GM23338 (cell line): ENCODE measurements at regions not wholly inside any gene's neighbourhood (a gene's known extent, or its start where the extent isn't known, plus 50 kb on each side); places are given as distances from the start of the nearest gene placed in this dataset.

Experiments
- ATAC-seq: fragments of 200-7000 bp; cut with Tn5 transposase; 3 replicates; pipeline ENCODE4 v1.9.1; 2020
- DNase-seq: peaks from one replicate; pipeline ENCODE4 v3.0.0-alpha.2; 2015; ENCODE audit warnings: low spot score
- H2AFZ ChIP-seq: fragments of 200-600 bp; sonication (generic); 2 replicates; pipeline ENCODE4 v1.8.0; 2016; ENCODE audit warnings: antibody characterized with exemption, mild to moderate bottlenecking, moderate library complexity
- H3F3A ChIP-seq: fragments of 200-600 bp; sonication (generic); replicated peaks from 2 replicates; pipeline ENCODE4 v1.8.0; 2017; ENCODE audit warnings: antibody characterized with exemption, mixed run types, low read depth
- H3K27ac ChIP-seq: fragments of 200-600 bp; sonication (generic); 2 replicates; pipeline ENCODE4 v1.6.1; 2016; ENCODE audit warnings: low read depth
- H3K27me3 ChIP-seq: fragments of 200-600 bp; sonication (generic); 2 replicates; pipeline ENCODE4 v1.8.0; 2016; ENCODE audit warnings: mild to moderate bottlenecking, mixed run types, moderate library complexity; ENCODE audit not compliant: insufficient read depth
- H3K36me3 ChIP-seq: fragments of 200-600 bp; sonication (generic); 2 replicates; pipeline ENCODE4 v1.8.0; 2016; ENCODE audit warnings: mild to moderate bottlenecking; ENCODE audit not compliant: insufficient read depth
- H3K4me1 ChIP-seq: fragments of 200-600 bp; sonication (generic); 2 replicates; pipeline ENCODE4 v1.8.0; 2016; ENCODE audit warnings: mild to moderate bottlenecking, moderate library complexity; ENCODE audit not compliant: insufficient read depth
- H3K4me2 ChIP-seq: fragments of 200-600 bp; sonication (generic); 2 replicates; pipeline ENCODE4 v1.7.1; 2017; ENCODE audit warnings: mixed run types
- H3K4me3 ChIP-seq: fragments of 200-600 bp; sonication (generic); 2 replicates; pipeline ENCODE4 v1.6.1; 2016; ENCODE audit warnings: mixed run types
- H3K79me2 ChIP-seq: fragments of 200-600 bp; sonication (generic); replicated peaks from 2 replicates; pipeline ENCODE4 v1.8.0; 2017; ENCODE audit warnings: mild to moderate bottlenecking; ENCODE audit not compliant: insufficient read depth
- H3K9me2 ChIP-seq: fragments of 200-600 bp; sonication (generic); 2 replicates; pipeline ENCODE4 v1.8.0; 2017; ENCODE audit not compliant: insufficient read depth
- H4K20me1 ChIP-seq: fragments of 200-600 bp; sonication (generic); replicated peaks from 2 replicates; pipeline ENCODE4 v1.8.0; 2017; ENCODE audit warnings: mild to moderate bottlenecking; ENCODE audit not compliant: insufficient read depth
- H3K27ac Mint-ChIP-seq: 2 replicates; pipeline ENCODE4 v1.8.0; 2020; ENCODE audit warnings: inconsistent platforms, mild to moderate bottlenecking, moderate library complexity, mixed read lengths
- H3K27me3 Mint-ChIP-seq: 3 replicates; pipeline ENCODE4 v1.8.0; 2022; ENCODE audit warnings: low read depth, mild to moderate bottlenecking, moderate library complexity, mixed read lengths, inconsistent platforms; ENCODE audit not compliant: insufficient read depth, poor library complexity
- H3K36me3 Mint-ChIP-seq: 3 replicates; pipeline ENCODE4 v1.8.0; 2021; ENCODE audit warnings: low read depth, mild to moderate bottlenecking, inconsistent platforms, moderate library complexity, mixed read lengths
- H3K4me1 Mint-ChIP-seq: 3 replicates; pipeline ENCODE4 v1.8.0; 2020; ENCODE audit warnings: mild to moderate bottlenecking, inconsistent platforms, mixed read lengths
- H3K4me3 Mint-ChIP-seq: 3 replicates; pipeline ENCODE4 v1.8.0; 2021; ENCODE audit warnings: moderate library complexity, mild to moderate bottlenecking, inconsistent platforms, mixed read lengths
- H3K9me3 Mint-ChIP-seq: 3 replicates; pipeline ENCODE4 v1.8.0; 2020; ENCODE audit warnings: moderate library complexity, mild to moderate bottlenecking, inconsistent platforms, mixed read lengths
- CREB1 ChIP-seq: fragments of 250-450 bp; sonication (Bioruptor Pico); IDR thresholded peaks from 2 replicates; pipeline ENCODE4 v1.5.0; 2020; ENCODE audit warnings: low read depth, mild to moderate bottlenecking, moderate library complexity
- EZH2 ChIP-seq: fragments of 200-600 bp; sonication (generic); IDR thresholded peaks from one replicate; pipeline ENCODE4 v1.8.0; 2017; ENCODE audit warnings: antibody characterized with exemption, mild to moderate bottlenecking, low read depth; ENCODE audit not compliant: unreplicated experiment
- EZH2phosphoT487 ChIP-seq: fragments of 200-600 bp; sonication (generic); IDR thresholded peaks from one replicate; pipeline ENCODE4 v1.8.1; 2018; ENCODE audit warnings: antibody characterized with exemption; ENCODE audit not compliant: unreplicated experiment
- JUNB ChIP-seq: IDR thresholded peaks from one replicate; pipeline ENCODE4 v1.6.1; 2016; ENCODE audit warnings: antibody characterized with exemption; ENCODE audit not compliant: unreplicated experiment
- NANOG ChIP-seq: IDR thresholded peaks from 2 replicates; pipeline ENCODE4 v1.6.1; 2016; ENCODE audit warnings: antibody characterized with exemption, borderline replicate concordance
- POLR2AphosphoS5 ChIP-seq: IDR thresholded peaks from 2 replicates; pipeline ENCODE4 v1.6.1; 2016; ENCODE audit warnings: antibody characterized with exemption, low read depth
- STAT1 ChIP-seq: IDR thresholded peaks from one replicate; pipeline ENCODE4 v1.6.1; 2016; ENCODE audit warnings: antibody characterized with exemption; ENCODE audit not compliant: unreplicated experiment
- ZNF114 ChIP-seq: fragments of 250-450 bp; sonication (Bioruptor Pico); IDR thresholded peaks from 2 replicates; pipeline ENCODE4 v1.5.0; 2020; ENCODE audit warnings: mild to moderate bottlenecking, moderate library complexity
- ZNF331 ChIP-seq: fragments of 250-450 bp; sonication (Bioruptor Pico); IDR thresholded peaks from 2 replicates; pipeline ENCODE4 v1.5.0; 2020; ENCODE audit warnings: low read depth, mild to moderate bottlenecking, moderate library complexity
- TF ChIP-seq, protein P1 (sequence below): fragments of 250-450 bp; sonication (Bioruptor Pico); IDR thresholded peaks from 2 replicates; pipeline ENCODE4 v1.5.0; 2020; ENCODE audit warnings: mild to moderate bottlenecking, moderate library complexity
- TF ChIP-seq, protein P2 (sequence below), 2 experiments: fragments of 200-600 bp in 1 of 2; sonication (generic) in 1 of 2; conservative IDR thresholded peaks; 2 replicates each; pipeline versions ENCODE4 v1.5.1 to v1.6.1; 2016 to 2017; ENCODE audit warnings: antibody characterized with exemption in 2 of 2, low read depth in 2 of 2, mild to moderate bottlenecking in 2 of 2, moderate library complexity in 1 of 2
- TF ChIP-seq, protein P3 (sequence below): IDR thresholded peaks from one replicate; pipeline ENCODE4 v1.6.1; 2018; ENCODE audit warnings: antibody characterized with exemption; ENCODE audit not compliant: unreplicated experiment
- TF ChIP-seq, protein P4 (sequence below): IDR thresholded peaks from 2 replicates; pipeline ENCODE4 v1.6.1; 2016; ENCODE audit warnings: antibody characterized with exemption

DNA sequence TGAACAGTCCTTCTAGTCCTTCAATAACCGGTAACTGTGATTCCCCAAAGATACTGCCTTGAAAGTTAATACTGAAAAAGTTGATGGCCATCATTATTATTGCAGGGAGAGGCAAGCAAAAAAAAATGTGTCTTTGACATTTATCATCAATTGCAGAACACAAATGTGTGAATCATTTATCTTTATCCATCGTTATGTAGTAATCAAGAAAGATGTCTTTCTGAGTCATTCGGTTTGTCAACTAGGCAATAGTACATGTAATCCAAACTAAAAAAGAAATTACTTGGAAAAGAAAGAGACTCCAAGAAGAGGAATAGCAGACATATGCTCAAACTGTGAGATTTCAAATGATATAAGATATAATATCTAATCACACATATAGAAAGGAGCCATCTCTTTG, 473.0 kb downstream of the CETN3 start:
- Histone ChIP-seq H4K20me1 (no peaks in the 10 kb centered on the region), H2AFZ (no peak overlapping the region), H3K27ac (no peak overlapping the region), H3K4me3 (no peak overlapping the region), H3K4me1 (peaks cover 18% of the 10 kb centered on the region), H3K4me2 (no peak overlapping the region), H3F3A (no peaks in the 10 kb centered on the region), H3K36me3 (no peaks in the 10 kb centered on the region), H3K9me2 (no peaks in the 10 kb centered on the region; the same call in 1 of the 2 replicates), H3K79me2 (no peaks in the 10 kb centered on the region), H3K27me3 (no peaks in the 10 kb centered on the region)
- ATAC-seq (no peak), DNase-seq (no peak)
- Mint-ChIP-seq H3K9me3 (no peaks in the 10 kb centered on the region), H3K4me3 (no peak overlapping the region), H3K36me3 (no peaks in the 10 kb centered on the region), H3K27me3 (no peaks in the 10 kb centered on the region), H3K27ac (no peak overlapping the region), H3K4me1 (peaks cover 10% of the 10 kb centered on the region)
- TF ChIP-seq EZH2: no peak
- TF ChIP-seq, protein P1, sequence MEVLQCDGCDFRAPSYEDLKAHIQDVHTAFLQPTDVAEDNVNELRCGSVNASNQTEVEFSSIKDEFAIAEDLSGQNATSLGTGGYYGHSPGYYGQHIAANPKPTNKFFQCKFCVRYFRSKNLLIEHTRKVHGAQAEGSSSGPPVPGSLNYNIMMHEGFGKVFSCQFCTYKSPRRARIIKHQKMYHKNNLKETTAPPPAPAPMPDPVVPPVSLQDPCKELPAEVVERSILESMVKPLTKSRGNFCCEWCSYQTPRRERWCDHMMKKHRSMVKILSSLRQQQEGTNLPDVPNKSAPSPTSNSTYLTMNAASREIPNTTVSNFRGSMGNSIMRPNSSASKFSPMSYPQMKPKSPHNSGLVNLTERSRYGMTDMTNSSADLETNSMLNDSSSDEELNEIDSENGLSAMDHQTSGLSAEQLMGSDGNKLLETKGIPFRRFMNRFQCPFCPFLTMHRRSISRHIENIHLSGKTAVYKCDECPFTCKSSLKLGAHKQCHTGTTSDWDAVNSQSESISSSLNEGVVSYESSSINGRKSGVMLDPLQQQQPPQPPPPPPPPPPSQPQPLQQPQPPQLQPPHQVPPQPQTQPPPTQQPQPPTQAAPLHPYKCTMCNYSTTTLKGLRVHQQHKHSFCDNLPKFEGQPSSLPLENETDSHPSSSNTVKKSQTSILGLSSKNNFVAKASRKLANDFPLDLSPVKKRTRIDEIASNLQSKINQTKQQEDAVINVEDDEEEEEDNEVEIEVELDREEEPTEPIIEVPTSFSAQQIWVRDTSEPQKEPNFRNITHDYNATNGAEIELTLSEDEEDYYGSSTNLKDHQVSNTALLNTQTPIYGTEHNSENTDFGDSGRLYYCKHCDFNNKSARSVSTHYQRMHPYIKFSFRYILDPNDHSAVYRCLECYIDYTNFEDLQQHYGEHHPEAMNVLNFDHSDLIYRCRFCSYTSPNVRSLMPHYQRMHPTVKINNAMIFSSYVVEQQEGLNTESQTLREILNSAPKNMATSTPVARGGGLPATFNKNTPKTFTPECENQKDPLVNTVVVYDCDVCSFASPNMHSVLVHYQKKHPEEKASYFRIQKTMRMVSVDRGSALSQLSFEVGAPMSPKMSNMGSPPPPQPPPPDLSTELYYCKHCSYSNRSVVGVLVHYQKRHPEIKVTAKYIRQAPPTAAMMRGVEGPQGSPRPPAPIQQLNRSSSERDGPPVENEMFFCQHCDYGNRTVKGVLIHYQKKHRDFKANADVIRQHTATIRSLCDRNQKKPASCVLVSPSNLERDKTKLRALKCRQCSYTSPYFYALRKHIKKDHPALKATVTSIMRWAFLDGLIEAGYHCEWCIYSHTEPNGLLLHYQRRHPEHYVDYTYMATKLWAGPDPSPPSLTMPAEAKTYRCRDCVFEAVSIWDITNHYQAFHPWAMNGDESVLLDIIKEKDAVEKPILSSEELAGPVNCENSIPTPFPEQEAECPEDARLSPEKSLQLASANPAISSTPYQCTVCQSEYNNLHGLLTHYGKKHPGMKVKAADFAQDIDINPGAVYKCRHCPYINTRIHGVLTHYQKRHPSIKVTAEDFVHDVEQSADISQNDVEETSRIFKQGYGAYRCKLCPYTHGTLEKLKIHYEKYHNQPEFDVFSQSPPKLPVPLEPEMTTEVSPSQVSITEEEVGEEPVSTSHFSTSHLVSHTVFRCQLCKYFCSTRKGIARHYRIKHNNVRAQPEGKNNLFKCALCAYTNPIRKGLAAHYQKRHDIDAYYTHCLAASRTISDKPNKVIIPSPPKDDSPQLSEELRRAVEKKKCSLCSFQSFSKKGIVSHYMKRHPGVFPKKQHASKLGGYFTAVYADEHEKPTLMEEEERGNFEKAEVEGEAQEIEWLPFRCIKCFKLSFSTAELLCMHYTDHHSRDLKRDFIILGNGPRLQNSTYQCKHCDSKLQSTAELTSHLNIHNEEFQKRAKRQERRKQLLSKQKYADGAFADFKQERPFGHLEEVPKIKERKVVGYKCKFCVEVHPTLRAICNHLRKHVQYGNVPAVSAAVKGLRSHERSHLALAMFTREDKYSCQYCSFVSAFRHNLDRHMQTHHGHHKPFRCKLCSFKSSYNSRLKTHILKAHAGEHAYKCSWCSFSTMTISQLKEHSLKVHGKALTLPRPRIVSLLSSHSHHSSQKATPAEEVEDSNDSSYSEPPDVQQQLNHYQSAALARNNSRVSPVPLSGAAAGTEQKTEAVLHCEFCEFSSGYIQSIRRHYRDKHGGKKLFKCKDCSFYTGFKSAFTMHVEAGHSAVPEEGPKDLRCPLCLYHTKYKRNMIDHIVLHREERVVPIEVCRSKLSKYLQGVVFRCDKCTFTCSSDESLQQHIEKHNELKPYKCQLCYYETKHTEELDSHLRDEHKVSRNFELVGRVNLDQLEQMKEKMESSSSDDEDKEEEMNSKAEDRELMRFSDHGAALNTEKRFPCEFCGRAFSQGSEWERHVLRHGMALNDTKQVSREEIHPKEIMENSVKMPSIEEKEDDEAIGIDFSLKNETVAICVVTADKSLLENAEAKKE: no peak
- TF ChIP-seq STAT1: no peak
- TF ChIP-seq, protein P2, sequence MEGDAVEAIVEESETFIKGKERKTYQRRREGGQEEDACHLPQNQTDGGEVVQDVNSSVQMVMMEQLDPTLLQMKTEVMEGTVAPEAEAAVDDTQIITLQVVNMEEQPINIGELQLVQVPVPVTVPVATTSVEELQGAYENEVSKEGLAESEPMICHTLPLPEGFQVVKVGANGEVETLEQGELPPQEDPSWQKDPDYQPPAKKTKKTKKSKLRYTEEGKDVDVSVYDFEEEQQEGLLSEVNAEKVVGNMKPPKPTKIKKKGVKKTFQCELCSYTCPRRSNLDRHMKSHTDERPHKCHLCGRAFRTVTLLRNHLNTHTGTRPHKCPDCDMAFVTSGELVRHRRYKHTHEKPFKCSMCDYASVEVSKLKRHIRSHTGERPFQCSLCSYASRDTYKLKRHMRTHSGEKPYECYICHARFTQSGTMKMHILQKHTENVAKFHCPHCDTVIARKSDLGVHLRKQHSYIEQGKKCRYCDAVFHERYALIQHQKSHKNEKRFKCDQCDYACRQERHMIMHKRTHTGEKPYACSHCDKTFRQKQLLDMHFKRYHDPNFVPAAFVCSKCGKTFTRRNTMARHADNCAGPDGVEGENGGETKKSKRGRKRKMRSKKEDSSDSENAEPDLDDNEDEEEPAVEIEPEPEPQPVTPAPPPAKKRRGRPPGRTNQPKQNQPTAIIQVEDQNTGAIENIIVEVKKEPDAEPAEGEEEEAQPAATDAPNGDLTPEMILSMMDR (conservative IDR thresholded peaks at IDR 0.05; ENCODE audit: low read depth in 2 of 2): no peak
- TF ChIP-seq, protein P3, sequence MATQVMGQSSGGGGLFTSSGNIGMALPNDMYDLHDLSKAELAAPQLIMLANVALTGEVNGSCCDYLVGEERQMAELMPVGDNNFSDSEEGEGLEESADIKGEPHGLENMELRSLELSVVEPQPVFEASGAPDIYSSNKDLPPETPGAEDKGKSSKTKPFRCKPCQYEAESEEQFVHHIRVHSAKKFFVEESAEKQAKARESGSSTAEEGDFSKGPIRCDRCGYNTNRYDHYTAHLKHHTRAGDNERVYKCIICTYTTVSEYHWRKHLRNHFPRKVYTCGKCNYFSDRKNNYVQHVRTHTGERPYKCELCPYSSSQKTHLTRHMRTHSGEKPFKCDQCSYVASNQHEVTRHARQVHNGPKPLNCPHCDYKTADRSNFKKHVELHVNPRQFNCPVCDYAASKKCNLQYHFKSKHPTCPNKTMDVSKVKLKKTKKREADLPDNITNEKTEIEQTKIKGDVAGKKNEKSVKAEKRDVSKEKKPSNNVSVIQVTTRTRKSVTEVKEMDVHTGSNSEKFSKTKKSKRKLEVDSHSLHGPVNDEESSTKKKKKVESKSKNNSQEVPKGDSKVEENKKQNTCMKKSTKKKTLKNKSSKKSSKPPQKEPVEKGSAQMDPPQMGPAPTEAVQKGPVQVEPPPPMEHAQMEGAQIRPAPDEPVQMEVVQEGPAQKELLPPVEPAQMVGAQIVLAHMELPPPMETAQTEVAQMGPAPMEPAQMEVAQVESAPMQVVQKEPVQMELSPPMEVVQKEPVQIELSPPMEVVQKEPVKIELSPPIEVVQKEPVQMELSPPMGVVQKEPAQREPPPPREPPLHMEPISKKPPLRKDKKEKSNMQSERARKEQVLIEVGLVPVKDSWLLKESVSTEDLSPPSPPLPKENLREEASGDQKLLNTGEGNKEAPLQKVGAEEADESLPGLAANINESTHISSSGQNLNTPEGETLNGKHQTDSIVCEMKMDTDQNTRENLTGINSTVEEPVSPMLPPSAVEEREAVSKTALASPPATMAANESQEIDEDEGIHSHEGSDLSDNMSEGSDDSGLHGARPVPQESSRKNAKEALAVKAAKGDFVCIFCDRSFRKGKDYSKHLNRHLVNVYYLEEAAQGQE: no peak
- no peak for TF ChIP-seq CREB1 (CRISPR knock-in tag)
- TF ChIP-seq ZNF114 (CRISPR knock-in tag): no peak
- TF ChIP-seq JUNB: no peak
- no peak for TF ChIP-seq POLR2AphosphoS5
- no peak for TF ChIP-seq EZH2phosphoT487
- TF ChIP-seq, protein P4, sequence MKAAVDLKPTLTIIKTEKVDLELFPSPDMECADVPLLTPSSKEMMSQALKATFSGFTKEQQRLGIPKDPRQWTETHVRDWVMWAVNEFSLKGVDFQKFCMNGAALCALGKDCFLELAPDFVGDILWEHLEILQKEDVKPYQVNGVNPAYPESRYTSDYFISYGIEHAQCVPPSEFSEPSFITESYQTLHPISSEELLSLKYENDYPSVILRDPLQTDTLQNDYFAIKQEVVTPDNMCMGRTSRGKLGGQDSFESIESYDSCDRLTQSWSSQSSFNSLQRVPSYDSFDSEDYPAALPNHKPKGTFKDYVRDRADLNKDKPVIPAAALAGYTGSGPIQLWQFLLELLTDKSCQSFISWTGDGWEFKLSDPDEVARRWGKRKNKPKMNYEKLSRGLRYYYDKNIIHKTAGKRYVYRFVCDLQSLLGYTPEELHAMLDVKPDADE: no peak
- no peak for TF ChIP-seq ZNF331 (CRISPR knock-in tag)
- TF ChIP-seq NANOG: no peak
